Panc1 (cell line): ENCODE measurements at regions not wholly inside any gene's neighbourhood (a gene's known extent, or its start where the extent isn't known, plus 50 kb on each side); places are given as distances from the start of the nearest gene placed in this dataset.

ENCODE experiments used
- POLR2AphosphoS5 ChIP-seq: IDR thresholded peaks from 2 replicates; pipeline ENCODE4 v1.6.1; 2012; ENCODE audit warnings: mild to moderate bottlenecking, low read depth, low read length, moderate library complexity
- REST ChIP-seq, 2 experiments: IDR thresholded peaks; 2 replicates each; pipeline ENCODE4 v1.6.1; 2011 to 2012; ENCODE audit warnings: low read depth in 2 of 2, control low read depth in 1 of 2, low read length in 1 of 2, mild to moderate bottlenecking in 1 of 2, moderate library complexity in 1 of 2; ENCODE audit not compliant: insufficient read depth in 1 of 2
- TF ChIP-seq, protein P1 (sequence below): fragments of 450-650 bp; IDR thresholded peaks from 2 replicates; pipeline ENCODE4 v1.5.1; 2017; ENCODE audit warnings: mild to moderate bottlenecking

DNA sequence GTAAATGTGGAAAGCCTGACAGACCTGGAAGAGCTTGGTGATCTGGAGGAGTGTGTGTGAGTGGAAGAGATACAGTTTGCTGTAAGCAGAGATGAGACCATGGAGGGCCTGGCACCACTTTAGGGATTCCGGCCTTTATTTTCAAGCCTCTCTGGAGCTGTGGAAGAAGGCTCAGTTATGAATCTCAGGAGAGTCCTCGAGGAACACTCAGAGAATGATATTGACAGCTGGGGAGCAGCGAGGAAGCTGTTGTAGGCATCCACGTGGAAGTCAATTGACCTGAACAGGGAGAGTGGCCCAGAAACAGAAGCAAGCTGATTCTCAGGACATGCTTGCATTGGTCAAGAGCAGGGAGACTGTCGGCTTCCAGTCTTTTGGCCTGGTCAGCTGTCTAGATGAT is 108.4 kb upstream of the FOXQ1 start:
- TF ChIP-seq, protein P1, sequence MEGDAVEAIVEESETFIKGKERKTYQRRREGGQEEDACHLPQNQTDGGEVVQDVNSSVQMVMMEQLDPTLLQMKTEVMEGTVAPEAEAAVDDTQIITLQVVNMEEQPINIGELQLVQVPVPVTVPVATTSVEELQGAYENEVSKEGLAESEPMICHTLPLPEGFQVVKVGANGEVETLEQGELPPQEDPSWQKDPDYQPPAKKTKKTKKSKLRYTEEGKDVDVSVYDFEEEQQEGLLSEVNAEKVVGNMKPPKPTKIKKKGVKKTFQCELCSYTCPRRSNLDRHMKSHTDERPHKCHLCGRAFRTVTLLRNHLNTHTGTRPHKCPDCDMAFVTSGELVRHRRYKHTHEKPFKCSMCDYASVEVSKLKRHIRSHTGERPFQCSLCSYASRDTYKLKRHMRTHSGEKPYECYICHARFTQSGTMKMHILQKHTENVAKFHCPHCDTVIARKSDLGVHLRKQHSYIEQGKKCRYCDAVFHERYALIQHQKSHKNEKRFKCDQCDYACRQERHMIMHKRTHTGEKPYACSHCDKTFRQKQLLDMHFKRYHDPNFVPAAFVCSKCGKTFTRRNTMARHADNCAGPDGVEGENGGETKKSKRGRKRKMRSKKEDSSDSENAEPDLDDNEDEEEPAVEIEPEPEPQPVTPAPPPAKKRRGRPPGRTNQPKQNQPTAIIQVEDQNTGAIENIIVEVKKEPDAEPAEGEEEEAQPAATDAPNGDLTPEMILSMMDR = no peak
- no peak for TF ChIP-seq POLR2AphosphoS5
- no peak for TF ChIP-seq REST (IDR thresholded peaks at IDR 0.05; ENCODE audit: insufficient read depth in 1 of 2, low read depth in 2 of 2, low read length in 1 of 2)
